ENCODE measurements at regions not wholly inside any gene's neighbourhood (a gene's known extent, or its start where the extent isn't known, plus 50 kb on each side); places are given as distances from the start of the nearest gene placed in this dataset.

- no peak for ATAC-seq
- no peak overlapping the region for H3K4me3 ChIP-seq (ENCODE audit: low read depth in 2 of 2, low read length in 2 of 2)
- in situ Hi-C loops (cut with HindIII; ENCODE audit: low pct_unique_long_range_greater_than_20kb, low sequenced_read_pairs), result no loop called here
- no peaks in the 10 kb centered on the region for H3K9me3 ChIP-seq (ENCODE audit: control insufficient read depth, insufficient read depth, low read depth, low read length)
- no peak for DNase-seq (ENCODE audit: low read depth, low spot score)
- no peaks in the 10 kb centered on the region for H3K36me3 ChIP-seq (ENCODE audit: control insufficient read depth, insufficient read depth, low read length)
- TF ChIP-seq TCF7L2 (IDR thresholded peaks at IDR 0.05; ENCODE audit: low read depth, low read length) (no peak), POLR2AphosphoS5 (IDR thresholded peaks at IDR 0.05; ENCODE audit: low read depth, low read length) (no peak), CTCF (IDR thresholded peaks at IDR 0.05) (no peak), REST (IDR thresholded peaks at IDR 0.05; ENCODE audit: insufficient read depth in 1 of 2, low read depth in 2 of 2, low read length in 1 of 2) (no peak), SIN3A (IDR thresholded peaks at IDR 0.05; ENCODE audit: borderline replicate concordance, insufficient read depth, low read depth, low read length) (no peak)
- BruUV-seq (replicated peaks), result no TSS peak
- no peaks in the 10 kb centered on the region for H3K4me1 ChIP-seq (ENCODE audit: control insufficient read depth, insufficient read depth, low read length)
- no peak overlapping the region for H3K27ac ChIP-seq (ENCODE audit: low read length)
- intact Hi-C loops (cut with micrococcal nuclease; ENCODE audit: unreplicated experiment), result no loop called here
- H3K27me3 ChIP-seq (ENCODE audit: control insufficient read depth, insufficient read depth, low read length), result no peaks in the 10 kb centered on the region
- POLR2A ChIA-PET, result no interaction called here
- CTCF ChIA-PET, result no interaction called here
Measured at GRCh38 chr9:119907056-119907455, 537.8 kb upstream of the BRINP1 start.

- H3K27me3 ChIP-seq (ENCODE audit: control insufficient read depth, insufficient read depth, low read length), result no peaks in the 10 kb centered on the region
- H3K4me3 ChIP-seq (ENCODE audit: low read depth in 2 of 2, low read length in 2 of 2), result no peak overlapping the region
- H3K9me3 ChIP-seq (ENCODE audit: control insufficient read depth, insufficient read depth, low read depth, low read length), result no peaks in the 10 kb centered on the region
- H3K4me1 ChIP-seq (ENCODE audit: control insufficient read depth, insufficient read depth, low read length), result no peaks in the 10 kb centered on the region
- ATAC-seq (no peak), DNase-seq (ENCODE audit: low read depth, low spot score) (no peak)
- no peaks in the 10 kb centered on the region for H3K36me3 ChIP-seq (ENCODE audit: control insufficient read depth, insufficient read depth, low read length)
- no peak for TF ChIP-seq TCF7L2 (IDR thresholded peaks at IDR 0.05; ENCODE audit: low read depth, low read length)
- TF ChIP-seq POLR2AphosphoS5 (IDR thresholded peaks at IDR 0.05; ENCODE audit: low read depth, low read length), result no peak
- no peak for TF ChIP-seq CTCF (IDR thresholded peaks at IDR 0.05)
- no peak for TF ChIP-seq SIN3A (IDR thresholded peaks at IDR 0.05; ENCODE audit: borderline replicate concordance, insufficient read depth, low read depth, low read length)
- no peak for TF ChIP-seq REST (IDR thresholded peaks at IDR 0.05; ENCODE audit: insufficient read depth in 1 of 2, low read depth in 2 of 2, low read length in 1 of 2)
- POLR2A ChIA-PET, result no interaction called here
- intact Hi-C loops (cut with micrococcal nuclease; ENCODE audit: unreplicated experiment), result no loop called here
- H3K27ac ChIP-seq (ENCODE audit: low read length), result no peak overlapping the region
- BruUV-seq (replicated peaks), result no TSS peak
- CTCF ChIA-PET, result no interaction called here
- in situ Hi-C loops (cut with HindIII; ENCODE audit: low pct_unique_long_range_greater_than_20kb, low sequenced_read_pairs), result no loop called here
Measured at GRCh38 chr9:119905724-119906123, 536.5 kb upstream of the BRINP1 start.
